SK-N-SH treated with all-trans-retinoic acid at 6 μM for 48 hours (cell line): ENCODE measurements at regions not wholly inside any gene's neighbourhood (a gene's known extent, or its start where the extent isn't known, plus 50 kb on each side); places are given as distances from the start of the nearest gene placed in this dataset.

Source experiments
- ATAC-seq: fragments of 200-7000 bp; cut with Tn5 transposase; 3 replicates; pipeline ENCODE4 v1.9.1; 2020; ENCODE audit warnings: mild to moderate bottlenecking, moderate library complexity
- ARNTL ChIP-seq: fragments of 450-650 bp; formaldehyde crosslinking; IDR thresholded peaks from 2 replicates; pipeline ENCODE4 v1.5.0; 2020; ENCODE audit warnings: low read depth, mild to moderate bottlenecking, moderate library complexity, borderline replicate concordance
- BACH2 ChIP-seq: fragments of 250-450 bp; sonication (Bioruptor Pico); IDR thresholded peaks from 2 replicates; pipeline ENCODE4 v1.9.0; 2021; ENCODE audit warnings: mild to moderate bottlenecking, borderline replicate concordance
- CREB5 ChIP-seq: fragments of 250-450 bp; sonication (Bioruptor Pico); IDR thresholded peaks from 2 replicates; pipeline ENCODE4 v1.5.1; 2020; ENCODE audit warnings: low read depth, mild to moderate bottlenecking, moderate library complexity
- CSDC2 ChIP-seq: fragments of 250-450 bp; sonication (Bioruptor Pico); IDR thresholded peaks from 2 replicates; pipeline ENCODE4 v1.5.0; 2020; ENCODE audit warnings: mild to moderate bottlenecking, moderate library complexity
- ESRRG ChIP-seq: fragments of 250-450 bp; sonication (Bioruptor Pico); IDR thresholded peaks from 2 replicates; pipeline ENCODE4 v1.6.1; 2021; ENCODE audit warnings: mild to moderate bottlenecking
- GLIS3 ChIP-seq: fragments of 250-450 bp; sonication (Bioruptor Pico); IDR thresholded peaks from 2 replicates; pipeline ENCODE4 v1.5.0; 2020; ENCODE audit warnings: mild to moderate bottlenecking, moderate library complexity
- OSR1 ChIP-seq: fragments of 250-450 bp; sonication (Bioruptor Pico); IDR thresholded peaks from 2 replicates; pipeline ENCODE4 v1.8.0; 2022; ENCODE audit warnings: moderate library complexity, mild to moderate bottlenecking, inconsistent platforms
- PATZ1 ChIP-seq: fragments of 250-450 bp; sonication (Bioruptor Pico); IDR thresholded peaks from 2 replicates; pipeline ENCODE4 v1.8.0; 2020; ENCODE audit warnings: mild to moderate bottlenecking, moderate library complexity, borderline replicate concordance
- POU6F1 ChIP-seq: fragments of 250-450 bp; sonication (Bioruptor Pico); IDR thresholded peaks from 2 replicates; pipeline ENCODE4 v1.8.0; 2021; ENCODE audit warnings: low read depth, mild to moderate bottlenecking, moderate library complexity, borderline replicate concordance
- PPARA ChIP-seq: fragments of 250-450 bp; sonication (Bioruptor Pico); IDR thresholded peaks from 2 replicates; pipeline ENCODE4 v1.5.0; 2020; ENCODE audit warnings: mild to moderate bottlenecking, borderline replicate concordance
- RARB ChIP-seq: fragments of 250-450 bp; sonication (Bioruptor Pico); IDR thresholded peaks from 2 replicates; pipeline ENCODE4 v1.8.0; 2021; ENCODE audit warnings: mild to moderate bottlenecking, moderate library complexity
- SNAI2 ChIP-seq: fragments of 250-450 bp; sonication (Bioruptor Pico); IDR thresholded peaks from 2 replicates; pipeline ENCODE4 v1.5.0; 2020; ENCODE audit warnings: mild to moderate bottlenecking, moderate library complexity
- TCF4 ChIP-seq: fragments of 250-450 bp; sonication (Bioruptor Pico); IDR thresholded peaks from 2 replicates; pipeline ENCODE4 v1.8.0; 2021; ENCODE audit warnings: mild to moderate bottlenecking, moderate library complexity, borderline replicate concordance
- TOX ChIP-seq: fragments of 250-450 bp; sonication (Bioruptor Pico); IDR thresholded peaks from 2 replicates; pipeline ENCODE4 v1.8.0; 2021; ENCODE audit warnings: mild to moderate bottlenecking, moderate library complexity, borderline replicate concordance
- TSHZ2 ChIP-seq: fragments of 250-450 bp; sonication (Bioruptor Pico); IDR thresholded peaks from 2 replicates; pipeline ENCODE4 v1.5.0; 2020; ENCODE audit warnings: mild to moderate bottlenecking, moderate library complexity
- ZC3H10 ChIP-seq: fragments of 250-450 bp; sonication (Bioruptor Pico); IDR thresholded peaks from 2 replicates; pipeline ENCODE4 v1.5.1; 2021; ENCODE audit warnings: mild to moderate bottlenecking, moderate library complexity
- ZFP3 ChIP-seq: fragments of 250-450 bp; sonication (Bioruptor Pico); IDR thresholded peaks from 2 replicates; pipeline ENCODE4 v1.5.0; 2020; ENCODE audit warnings: mild to moderate bottlenecking, moderate library complexity
- ZFP30 ChIP-seq: fragments of 450-650 bp; formaldehyde crosslinking; IDR thresholded peaks from 2 replicates; pipeline ENCODE4 v1.5.0; 2022; ENCODE audit warnings: mild to moderate bottlenecking, moderate library complexity
- ZNF70 ChIP-seq: fragments of 450-650 bp; formaldehyde crosslinking; IDR thresholded peaks from 2 replicates; pipeline ENCODE4 v1.5.0; 2020; ENCODE audit warnings: mild to moderate bottlenecking, moderate library complexity
- ZNF8 ChIP-seq: fragments of 450-650 bp; formaldehyde crosslinking; IDR thresholded peaks from 2 replicates; pipeline ENCODE4 v1.5.0; 2020; ENCODE audit warnings: mild to moderate bottlenecking, moderate library complexity

- no peak for TF ChIP-seq TCF4
- no peak for TF ChIP-seq ZNF70 (CRISPR knock-in tag)
- no peak for TF ChIP-seq PPARA (CRISPR knock-in tag)
Measured at GRCh38 chr2:38440655-38441054, 63.6 kb upstream of the ATL2 start.

GRCh38 chr2:38439863-38440262, 62.8 kb upstream of the ATL2 start:
- no peak for TF ChIP-seq ZFP3
- no peak for TF ChIP-seq ZFP30 (CRISPR knock-in tag)
- no peak for TF ChIP-seq PATZ1 (CRISPR knock-in tag)
- no peak for TF ChIP-seq ZNF70 (CRISPR knock-in tag)
- no peak for TF ChIP-seq SNAI2 (CRISPR knock-in tag)
- no peak for TF ChIP-seq TOX (CRISPR knock-in tag)
- no peak for TF ChIP-seq RARB
- no peak for TF ChIP-seq BACH2 (CRISPR knock-in tag)
- TF ChIP-seq ZC3H10 (CRISPR knock-in tag) = no peak
- TF ChIP-seq PPARA (CRISPR knock-in tag) = no peak
- no peak for TF ChIP-seq TSHZ2
- no peak for TF ChIP-seq ZNF8
- TF ChIP-seq CSDC2 (CRISPR knock-in tag) = no peak
- no peak for TF ChIP-seq TCF4
- no peak for TF ChIP-seq GLIS3 (CRISPR knock-in tag)
- TF ChIP-seq OSR1 (CRISPR knock-in tag) = no peak
- no peak for TF ChIP-seq POU6F1 (CRISPR knock-in tag)
- no peak for TF ChIP-seq ARNTL (CRISPR knock-in tag)
- ATAC-seq = no peak

More at GRCh38 chr2:38440655-38441054, 63.6 kb upstream of the ATL2 start:
- ATAC-seq = no peak

- TF ChIP-seq ESRRG (CRISPR knock-in tag) = no peak
- ATAC-seq = no peak
Measured at GRCh38 chr2:38438883-38439612, 62.0 kb upstream of the ATL2 start.

- no peak for TF ChIP-seq CREB5
- ATAC-seq = no peak
Measured at GRCh38 chr2:38438133-38438882, 61.2 kb upstream of the ATL2 start.
